Right renal pelvis (tissue), 4 donors: ENCODE measurements at regions not wholly inside any gene's neighbourhood (a gene's known extent, or its start where the extent isn't known, plus 50 kb on each side); places are given as distances from the start of the nearest gene placed in this dataset.
"Not testable (repeated sequence)": the region's sequence is repeated elsewhere in the genome, so short reads cannot be mapped to it uniquely, and the experiment has no call there.

Experiments used
- DNase-seq, 4 donors: peaks; one replicate each; pipeline ENCODE4 v3.0.0-alpha.2; 2013; ENCODE audit warnings: low read depth in 4 of 4, low spot score in 3 of 4, missing footprints in 1 of 4

DNA sequence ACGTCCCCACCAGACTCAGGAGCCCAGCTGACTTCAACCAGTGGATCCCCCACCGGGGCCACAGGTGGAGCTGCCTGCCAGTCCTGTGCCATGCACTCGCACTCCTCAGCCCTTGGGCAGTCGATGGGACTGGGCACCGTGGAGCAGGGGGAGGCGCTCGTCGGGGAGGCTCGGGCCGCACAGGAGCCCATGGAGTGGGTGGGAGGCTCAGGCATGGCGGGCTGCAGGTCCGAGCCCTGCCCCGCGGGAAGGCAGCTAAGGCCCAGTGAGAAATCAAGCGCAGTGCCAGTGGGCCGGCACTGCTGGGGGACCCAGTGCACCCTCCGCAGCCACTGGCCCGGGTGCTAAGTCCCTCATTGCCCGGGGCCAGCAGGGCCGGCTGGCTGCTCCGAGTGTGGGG lies 52.3 kb upstream of the LRRC30 start:
- DNase-seq, result not testable (repeated sequence)

DNA sequence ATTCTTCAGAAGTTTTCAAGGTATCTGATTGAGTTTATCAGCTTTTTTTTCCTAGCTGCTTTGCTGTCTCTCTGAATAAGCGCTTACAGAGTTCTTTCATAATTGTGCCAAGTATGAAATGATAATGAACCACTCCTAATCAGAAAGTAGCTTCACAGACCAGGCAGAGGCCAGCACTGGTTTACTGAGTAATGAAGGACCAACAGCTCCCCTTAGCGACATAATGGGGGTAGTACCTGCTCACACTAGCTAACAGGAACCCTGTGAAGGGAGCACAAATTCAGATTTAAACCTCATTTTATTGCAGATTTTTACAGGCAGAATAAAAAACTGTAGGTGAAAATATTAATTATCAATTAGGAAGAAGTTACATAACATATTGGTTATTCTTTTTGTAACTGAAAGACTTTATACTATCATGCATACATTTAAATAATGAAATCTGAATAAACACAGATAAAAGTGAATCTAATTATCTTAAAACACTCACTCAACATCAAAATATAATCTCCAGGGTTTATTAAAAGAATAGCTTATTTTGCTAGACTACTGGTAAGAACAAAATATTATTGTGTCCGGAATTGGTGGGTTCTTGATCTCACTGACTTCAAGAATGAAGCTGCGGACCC lies 53.7 kb upstream of the LRRC30 start:
- DNase-seq, result peak; percentile 27 to 52 (median 39)

DNA sequence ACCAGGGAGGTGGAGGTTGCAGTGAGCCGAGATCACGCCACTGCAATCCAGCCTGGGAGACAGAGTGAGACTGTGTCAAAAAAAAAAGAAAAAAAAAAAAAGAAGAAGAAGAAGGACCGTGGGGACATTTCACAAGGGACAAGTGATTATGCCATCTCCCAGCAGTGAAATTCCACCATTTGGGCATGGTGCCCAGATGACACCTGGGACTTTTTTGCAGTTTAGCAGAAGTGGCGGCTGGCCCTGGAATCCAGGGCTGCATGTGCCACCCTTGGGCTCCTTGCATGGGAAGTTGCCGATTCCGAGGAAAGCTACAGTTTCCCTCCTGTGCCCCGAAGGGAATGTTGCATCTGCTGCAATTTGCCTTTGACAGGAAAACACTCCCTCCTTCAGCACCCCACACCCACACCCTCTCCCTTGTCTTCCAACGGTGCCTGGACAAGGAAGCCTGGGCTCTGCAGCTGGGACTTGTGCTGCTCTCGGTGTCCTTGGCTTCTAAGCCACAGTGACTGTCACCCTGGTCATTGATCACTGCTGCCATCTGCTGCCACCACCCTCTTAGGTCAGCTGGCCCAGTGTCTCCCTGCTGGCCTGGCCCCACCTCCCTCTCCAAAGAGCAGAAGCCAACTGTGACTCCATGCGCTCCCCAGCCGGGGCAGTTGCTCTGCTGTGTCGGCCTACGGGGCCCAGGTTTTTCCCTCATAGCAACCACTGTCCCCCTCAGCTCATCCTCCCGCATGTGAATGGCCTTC lies 56.4 kb upstream of the LRRC30 start:
- DNase-seq, result no peak

DNA sequence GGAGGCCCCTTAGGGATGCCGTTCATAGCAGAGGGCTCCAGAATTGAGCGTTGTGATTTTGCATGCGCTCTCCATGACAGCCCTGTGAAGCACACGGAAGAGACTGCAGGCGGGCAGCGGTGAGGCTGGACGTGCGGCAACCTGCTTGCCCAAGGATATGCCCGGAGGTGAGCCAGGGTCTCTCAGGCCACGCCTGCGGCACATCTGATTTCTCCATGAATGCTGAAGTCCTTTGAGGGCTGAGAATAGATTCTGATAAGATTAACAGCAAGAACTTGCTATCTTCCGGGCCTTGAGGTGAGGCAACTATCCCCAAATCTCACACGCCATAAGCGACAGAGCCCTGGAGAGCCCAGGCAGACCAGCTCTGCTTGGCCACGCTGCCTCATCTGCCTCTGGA lies 55.6 kb upstream of the LAMA1 start:
- no peak for DNase-seq

DNA sequence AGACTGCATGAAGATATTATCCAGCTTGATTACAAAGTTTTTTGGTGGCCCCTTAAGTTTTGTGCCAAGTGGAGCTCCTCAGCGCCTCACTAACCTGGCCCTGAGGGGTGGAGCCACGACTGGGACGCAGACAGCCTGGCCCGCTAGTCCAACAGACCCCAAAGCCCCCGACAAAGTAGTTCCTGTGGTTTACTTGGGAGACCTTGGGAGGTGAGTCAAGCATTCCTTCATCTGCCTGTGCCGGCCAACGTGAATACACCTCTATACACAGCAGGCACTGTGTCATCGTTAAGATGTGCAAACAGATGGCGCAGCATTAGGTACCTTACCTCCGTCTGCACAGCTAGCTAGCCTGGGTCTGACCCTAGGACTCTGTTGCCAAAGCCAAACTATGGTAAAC lies 55.0 kb upstream of the LAMA1 start:
- no peak for DNase-seq

DNA sequence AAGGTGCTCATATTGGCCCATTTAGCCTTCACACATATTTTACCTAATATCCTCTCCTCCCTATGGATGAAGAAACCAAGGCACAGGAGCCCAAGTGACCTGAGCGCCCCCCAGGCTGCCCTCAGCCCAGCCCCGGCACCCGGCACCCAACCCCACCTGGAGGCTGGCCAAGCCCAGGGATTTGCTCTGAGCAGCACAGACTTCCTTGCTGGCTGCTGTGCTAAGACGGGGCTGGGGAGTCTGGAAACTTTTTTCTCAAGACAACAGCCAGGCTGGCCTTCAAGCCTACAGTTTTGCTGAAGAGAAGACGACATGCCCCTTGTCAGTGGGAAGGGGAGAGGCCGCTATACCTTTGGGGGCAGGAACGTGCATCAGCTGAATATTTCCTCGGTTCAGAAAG lies 52.7 kb upstream of the LAMA1 start:
- no peak for DNase-seq

DNA sequence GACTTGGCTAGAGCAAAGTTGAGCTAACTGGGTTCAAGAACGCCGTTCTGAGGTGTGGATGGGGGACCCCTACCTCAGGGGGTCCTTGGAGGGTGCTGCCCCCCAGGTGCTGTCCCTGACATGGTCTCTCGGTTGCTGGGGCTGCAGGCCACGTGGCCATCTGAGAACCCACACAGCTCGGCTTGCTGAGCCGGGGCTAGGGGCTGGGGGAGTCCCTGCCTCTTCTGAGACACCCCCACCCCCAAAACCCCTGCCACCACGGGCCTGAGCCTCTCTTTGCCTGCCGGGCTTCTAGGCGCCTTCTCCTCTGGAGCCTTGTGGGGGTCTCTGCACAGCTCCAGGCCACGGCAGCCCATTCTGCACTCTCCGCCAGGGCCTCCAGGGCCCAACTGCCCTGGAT lies 52.0 kb upstream of the LAMA1 start:
- no peak for DNase-seq

DNA sequence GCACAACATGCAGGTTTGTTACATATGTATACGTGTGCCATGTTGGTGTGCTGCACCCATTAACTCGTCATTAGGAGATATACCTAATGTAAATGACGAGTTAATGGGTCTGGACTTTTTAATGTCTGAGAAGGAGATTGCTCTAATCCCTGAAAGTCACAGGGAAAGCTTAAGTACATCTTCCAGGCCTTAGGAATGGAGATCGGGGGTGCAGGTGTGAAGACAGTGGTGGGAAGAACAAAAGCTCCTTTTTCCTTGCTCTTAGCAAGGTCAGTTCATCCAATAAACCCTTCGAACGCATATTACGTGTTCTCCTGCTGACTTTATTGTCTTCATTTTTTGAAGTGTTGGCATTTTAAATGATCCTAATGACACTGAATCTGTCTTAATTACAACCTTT lies 50.8 kb upstream of the LAMA1 start:
- no peak for DNase-seq
